Type B pancreatic cell (in vitro differentiated cells): ENCODE measurements at regions not wholly inside any gene's neighbourhood (a gene's known extent, or its start where the extent isn't known, plus 50 kb on each side); places are given as distances from the start of the nearest gene placed in this dataset.
A peak's percentile ranks its signal among the peaks of the same experiment; 100 is the strongest.

Experiments
- DNase-seq: peaks from one replicate; pipeline ENCODE4 v3.0.0; 2021; ENCODE audit warnings: mixed read lengths; ENCODE audit not compliant: unreplicated experiment; ENCODE audit errors: extremely low spot score
- H3K27ac Mint-ChIP-seq: 2 replicates; pipeline ENCODE4 v1.8.0; 2021; ENCODE audit warnings: mild to moderate bottlenecking, mixed read lengths
- H3K27me3 Mint-ChIP-seq: 2 replicates; pipeline ENCODE4 v1.8.0; 2021; ENCODE audit warnings: mixed read lengths
- H3K36me3 Mint-ChIP-seq: 2 replicates; pipeline ENCODE4 v1.8.0; 2021; ENCODE audit warnings: mixed read lengths
- H3K4me1 Mint-ChIP-seq: one replicate; pipeline ENCODE4 v1.8.0; 2021; ENCODE audit warnings: mixed read lengths; ENCODE audit not compliant: unreplicated experiment
- H3K4me3 Mint-ChIP-seq: 2 replicates; pipeline ENCODE4 v1.8.0; 2021; ENCODE audit warnings: mild to moderate bottlenecking, mixed read lengths
- H3K9me3 Mint-ChIP-seq: 2 replicates; pipeline ENCODE4 v1.8.0; 2021; ENCODE audit warnings: mixed read lengths
- CTCF ChIP-seq: fragments of 200-600 bp; sonication (generic); conservative IDR thresholded peaks from 2 replicates; pipeline ENCODE4 v1.5.0; 2021; ENCODE audit warnings: antibody characterized with exemption, mild to moderate bottlenecking

DNA sequence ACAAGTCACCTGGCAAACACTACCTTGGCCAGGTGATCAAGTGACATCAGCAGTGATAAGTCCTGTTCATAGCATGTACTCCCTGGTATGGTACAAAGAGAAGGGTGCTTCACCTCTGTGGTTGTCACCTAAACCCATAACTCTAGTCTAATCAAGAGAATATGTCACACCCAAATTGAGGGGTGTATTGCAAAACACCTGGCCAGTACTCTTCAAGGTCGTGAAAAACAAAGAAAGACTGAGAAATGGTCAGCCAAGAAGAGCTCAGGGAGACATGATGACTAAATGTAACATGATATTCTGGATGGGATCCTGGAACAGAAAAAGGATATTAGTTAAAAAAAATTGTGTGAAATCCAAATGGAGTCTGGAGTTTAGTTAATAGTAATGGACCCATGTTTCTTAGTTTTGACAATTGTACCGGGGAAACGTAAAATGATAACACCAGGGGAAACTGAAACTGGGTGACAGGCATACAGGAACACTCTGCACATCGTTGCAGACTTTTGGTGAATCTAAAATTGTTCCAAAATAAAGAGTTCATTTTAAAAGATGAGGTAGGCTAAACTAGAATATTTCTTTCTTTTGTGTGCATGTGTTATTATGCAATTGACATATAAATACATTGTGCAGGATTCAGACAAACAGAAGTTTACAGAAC lies 262.0 kb downstream of the CDC5L start:
- Mint-ChIP-seq H3K36me3 (no peaks in the 10 kb centered on the region), H3K27ac (no peak overlapping the region), H3K27me3 (peaks cover 38% of the 10 kb centered on the region), H3K4me3 (no peak overlapping the region), H3K4me1 (peaks cover 21% of the 10 kb centered on the region), H3K9me3 (no peaks in the 10 kb centered on the region)
- no peak for TF ChIP-seq CTCF
- no peak for DNase-seq

GRCh38 chr6:44650495-44650894 lies 263.0 kb downstream of the CDC5L start:
- no peak for DNase-seq
- Mint-ChIP-seq H3K27me3 (peaks cover 43% of the 10 kb centered on the region), H3K4me1 (peaks cover 26% of the 10 kb centered on the region), H3K4me3 (no peak overlapping the region), H3K27ac (no peak overlapping the region), H3K36me3 (no peaks in the 10 kb centered on the region), H3K9me3 (no peaks in the 10 kb centered on the region)
- no peak for TF ChIP-seq CTCF

GRCh38 chr6:44650947-44651346 lies 263.4 kb downstream of the CDC5L start:
- TF ChIP-seq CTCF: no peak
- no peak for DNase-seq
- peaks cover 28% of the 10 kb centered on the region for H3K4me1 Mint-ChIP-seq
- H3K9me3 Mint-ChIP-seq: no peaks in the 10 kb centered on the region
- H3K4me3 Mint-ChIP-seq: no peak overlapping the region
- peaks cover 43% of the 10 kb centered on the region for H3K27me3 Mint-ChIP-seq
- no peak overlapping the region for H3K27ac Mint-ChIP-seq
- H3K36me3 Mint-ChIP-seq: no peaks in the 10 kb centered on the region

DNA sequence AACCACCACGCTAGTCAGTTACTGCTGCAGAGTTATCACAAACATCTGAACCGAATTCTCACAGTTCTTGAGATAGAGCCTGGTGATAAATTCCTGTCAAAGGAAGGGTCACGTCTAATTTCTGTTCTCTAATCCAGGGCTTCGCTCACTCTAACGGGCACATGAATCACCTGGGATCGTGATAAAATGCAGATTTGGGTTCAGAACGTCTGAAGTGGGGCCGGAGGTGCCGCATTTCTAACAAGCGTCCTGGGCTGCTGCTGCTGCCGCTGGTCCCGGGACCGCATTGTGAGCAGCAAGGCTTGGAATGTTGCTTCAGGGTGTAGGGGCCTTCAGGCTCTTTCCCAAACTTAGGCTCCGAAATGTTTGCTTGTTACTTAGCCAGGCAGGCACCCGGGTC lies 264.1 kb downstream of the CDC5L start:
- peaks cover 29% of the 10 kb centered on the region for H3K4me1 Mint-ChIP-seq
- peaks cover 39% of the 10 kb centered on the region for H3K27me3 Mint-ChIP-seq
- DNase-seq: no peak
- peak overlapping the region; percentile 32 for H3K27ac Mint-ChIP-seq
- H3K36me3 Mint-ChIP-seq: no peaks in the 10 kb centered on the region
- TF ChIP-seq CTCF: no peak
- no peaks in the 10 kb centered on the region for H3K9me3 Mint-ChIP-seq
- H3K4me3 Mint-ChIP-seq: no peak overlapping the region

DNA sequence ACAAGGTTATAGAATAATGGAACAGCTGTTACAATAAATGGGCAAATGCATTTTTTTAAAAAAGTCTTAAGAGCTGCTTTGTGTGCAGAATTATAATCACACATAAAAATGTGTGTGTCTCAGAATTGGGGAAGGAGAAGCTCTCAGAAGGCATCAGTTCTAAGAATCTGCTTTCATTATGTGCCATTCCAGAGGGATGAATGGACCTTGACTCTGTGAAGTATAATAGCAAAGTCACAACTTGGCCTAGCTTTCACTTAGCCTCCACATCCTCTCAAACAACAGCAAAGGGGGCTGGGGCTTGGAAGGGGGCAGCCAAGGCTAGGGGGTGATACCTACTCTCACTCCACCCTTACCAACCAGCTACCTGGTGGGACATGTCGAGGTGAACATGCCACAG lies 265.0 kb downstream of the CDC5L start:
- H3K9me3 Mint-ChIP-seq: no peaks in the 10 kb centered on the region
- no peak for TF ChIP-seq CTCF
- no peak overlapping the region for H3K4me3 Mint-ChIP-seq
- no peak for DNase-seq
- H3K36me3 Mint-ChIP-seq: no peaks in the 10 kb centered on the region
- H3K4me1 Mint-ChIP-seq: peaks cover 37% of the 10 kb centered on the region
- H3K27ac Mint-ChIP-seq: no peak overlapping the region
- H3K27me3 Mint-ChIP-seq: peaks cover 39% of the 10 kb centered on the region

- no peak for TF ChIP-seq CTCF
- peaks cover 37% of the 10 kb centered on the region for H3K4me1 Mint-ChIP-seq
- no peaks in the 10 kb centered on the region for H3K36me3 Mint-ChIP-seq
- H3K27ac Mint-ChIP-seq: no peak overlapping the region
- DNase-seq: no peak
- no peak overlapping the region for H3K4me3 Mint-ChIP-seq
- peaks cover 35% of the 10 kb centered on the region for H3K27me3 Mint-ChIP-seq
- no peaks in the 10 kb centered on the region for H3K9me3 Mint-ChIP-seq
Measured at GRCh38 chr6:44653091-44653490, 265.6 kb downstream of the CDC5L start.
